AG09309 (cell line): ENCODE measurements at regions not wholly inside any gene's neighbourhood (a gene's known extent, or its start where the extent isn't known, plus 50 kb on each side); places are given as distances from the start of the nearest gene placed in this dataset.
A peak's percentile ranks its signal among the peaks of the same experiment; 100 is the strongest.

ENCODE experiments used
- DNase-seq: peaks from one replicate; pipeline ENCODE4 v3.0.0-alpha.2; 2010; ENCODE audit warnings: low read depth
- H3K4me3 ChIP-seq: 2 replicates; pipeline ENCODE4 v1.5.1; 2011; ENCODE audit warnings: mild to moderate bottlenecking, low read depth, low read length, moderate library complexity; ENCODE audit not compliant: control insufficient read depth
- TF ChIP-seq, protein P1 (sequence below): IDR thresholded peaks from 2 replicates; pipeline ENCODE4 v1.5.1; 2011; ENCODE audit warnings: mild to moderate bottlenecking, low read depth, low read length, inconsistent platforms; ENCODE audit not compliant: insufficient read depth, control insufficient read depth; ENCODE audit errors: missing control alignments

DNA sequence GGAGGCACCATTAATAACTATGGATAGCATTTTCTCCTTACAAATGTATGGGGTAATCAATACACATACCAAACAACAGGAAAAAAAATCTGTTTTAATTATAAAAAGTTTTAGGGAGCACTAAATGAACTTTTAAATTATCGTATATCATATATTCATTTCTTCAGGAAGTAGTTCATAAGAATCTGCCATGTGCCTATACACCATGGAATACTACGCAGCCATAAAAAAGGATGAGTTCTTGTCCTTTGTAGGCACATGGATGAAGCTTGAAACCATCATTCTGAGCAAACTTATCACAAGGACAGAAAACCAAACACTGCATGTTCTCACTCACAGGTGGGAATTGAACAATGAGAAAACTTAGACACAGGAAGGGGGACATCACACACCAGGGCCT lies 162.1 kb upstream of the RASA1 start:
- TF ChIP-seq, protein P1, sequence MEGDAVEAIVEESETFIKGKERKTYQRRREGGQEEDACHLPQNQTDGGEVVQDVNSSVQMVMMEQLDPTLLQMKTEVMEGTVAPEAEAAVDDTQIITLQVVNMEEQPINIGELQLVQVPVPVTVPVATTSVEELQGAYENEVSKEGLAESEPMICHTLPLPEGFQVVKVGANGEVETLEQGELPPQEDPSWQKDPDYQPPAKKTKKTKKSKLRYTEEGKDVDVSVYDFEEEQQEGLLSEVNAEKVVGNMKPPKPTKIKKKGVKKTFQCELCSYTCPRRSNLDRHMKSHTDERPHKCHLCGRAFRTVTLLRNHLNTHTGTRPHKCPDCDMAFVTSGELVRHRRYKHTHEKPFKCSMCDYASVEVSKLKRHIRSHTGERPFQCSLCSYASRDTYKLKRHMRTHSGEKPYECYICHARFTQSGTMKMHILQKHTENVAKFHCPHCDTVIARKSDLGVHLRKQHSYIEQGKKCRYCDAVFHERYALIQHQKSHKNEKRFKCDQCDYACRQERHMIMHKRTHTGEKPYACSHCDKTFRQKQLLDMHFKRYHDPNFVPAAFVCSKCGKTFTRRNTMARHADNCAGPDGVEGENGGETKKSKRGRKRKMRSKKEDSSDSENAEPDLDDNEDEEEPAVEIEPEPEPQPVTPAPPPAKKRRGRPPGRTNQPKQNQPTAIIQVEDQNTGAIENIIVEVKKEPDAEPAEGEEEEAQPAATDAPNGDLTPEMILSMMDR = no peak
- no peak overlapping the region for H3K4me3 ChIP-seq

DNA sequence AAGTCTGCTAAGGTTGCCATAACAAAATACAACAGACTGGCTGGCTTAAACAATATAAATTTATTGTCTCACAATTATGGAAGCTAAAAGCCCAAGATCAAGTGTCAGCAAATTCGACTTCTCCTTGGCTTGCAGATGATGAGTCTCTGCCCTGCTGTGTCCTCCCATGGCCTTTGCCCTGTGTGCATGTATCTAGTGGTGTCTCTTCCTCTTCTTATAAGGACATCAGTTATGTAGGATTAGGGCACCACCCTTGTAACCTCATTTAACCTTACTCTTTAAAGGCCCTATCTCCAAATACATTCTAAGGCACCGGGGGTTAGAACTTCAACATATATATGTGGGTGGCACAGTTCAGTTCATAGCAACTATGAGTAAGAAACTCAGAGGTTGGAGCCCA lies 157.9 kb upstream of the RASA1 start:
- no peak overlapping the region for H3K4me3 ChIP-seq
- TF ChIP-seq, protein P1 = no peak
- no peak for DNase-seq

More for the DNA sequence above, 162.1 kb upstream of the RASA1 start:
- no peak for DNase-seq

DNA sequence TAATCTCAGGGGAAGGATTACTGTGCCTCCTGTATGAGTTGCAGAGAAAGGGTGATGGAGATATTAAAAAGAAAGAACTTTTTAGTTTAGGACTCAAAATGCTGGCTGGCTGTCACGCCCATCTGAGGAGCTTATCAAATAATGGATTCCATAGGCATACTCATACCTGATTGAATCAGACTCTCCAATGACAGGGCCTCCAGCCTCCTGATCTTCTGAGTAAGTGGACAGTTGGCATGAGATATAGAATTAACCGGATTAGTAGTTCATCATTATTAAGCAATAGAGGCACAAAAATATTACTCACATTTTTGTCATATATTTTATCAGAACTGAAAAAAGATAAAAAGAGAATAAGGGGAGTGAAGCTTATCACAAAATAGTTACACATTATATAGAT lies 157.0 kb upstream of the RASA1 start:
- TF ChIP-seq, protein P1 = no peak
- DNase-seq = no peak
- no peak overlapping the region for H3K4me3 ChIP-seq

DNA sequence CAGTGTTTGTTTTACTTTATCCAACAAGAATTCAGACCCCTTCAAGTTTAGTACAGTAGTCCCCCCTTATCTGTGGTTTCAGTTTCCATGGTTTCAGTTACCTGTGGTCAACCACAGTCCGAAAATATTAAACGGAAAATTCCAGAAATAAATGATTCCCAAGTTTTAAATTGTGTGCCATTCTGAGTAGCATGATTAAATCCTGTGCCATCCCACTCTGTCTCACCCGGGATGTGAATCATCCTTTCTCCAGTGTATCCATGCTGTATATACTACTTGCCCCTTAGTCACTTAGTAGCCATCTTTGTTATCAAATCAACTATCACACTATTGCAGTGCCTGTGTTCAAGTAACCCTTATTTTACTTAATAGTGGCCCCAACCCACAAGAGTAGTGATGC lies 153.8 kb upstream of the RASA1 start:
- peak; percentile 51 for DNase-seq
- no peak overlapping the region for H3K4me3 ChIP-seq

DNA sequence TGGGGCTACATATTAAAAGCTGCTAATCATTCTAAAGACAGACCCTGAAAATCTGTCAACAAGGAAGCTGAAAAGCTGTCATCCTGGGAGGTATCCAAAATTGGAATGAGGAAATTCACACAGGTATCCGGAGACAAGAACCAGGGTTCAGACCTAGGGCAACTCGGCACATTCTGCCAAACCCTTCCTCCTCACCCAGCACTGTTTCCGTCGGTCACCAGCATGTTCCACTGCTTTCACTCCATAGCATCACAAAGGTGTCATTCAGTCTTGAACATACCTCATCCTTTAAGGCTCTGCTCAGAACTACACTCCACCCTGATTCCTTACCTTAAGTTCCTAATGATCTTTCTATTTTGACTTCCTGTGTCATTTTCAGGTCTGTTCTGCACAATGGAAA lies 153.1 kb upstream of the RASA1 start:
- no peak for DNase-seq
- no peak overlapping the region for H3K4me3 ChIP-seq
- TF ChIP-seq, protein P1 = no peak

More for the DNA sequence above, 153.8 kb upstream of the RASA1 start:
- TF ChIP-seq, protein P1 = no peak

DNA sequence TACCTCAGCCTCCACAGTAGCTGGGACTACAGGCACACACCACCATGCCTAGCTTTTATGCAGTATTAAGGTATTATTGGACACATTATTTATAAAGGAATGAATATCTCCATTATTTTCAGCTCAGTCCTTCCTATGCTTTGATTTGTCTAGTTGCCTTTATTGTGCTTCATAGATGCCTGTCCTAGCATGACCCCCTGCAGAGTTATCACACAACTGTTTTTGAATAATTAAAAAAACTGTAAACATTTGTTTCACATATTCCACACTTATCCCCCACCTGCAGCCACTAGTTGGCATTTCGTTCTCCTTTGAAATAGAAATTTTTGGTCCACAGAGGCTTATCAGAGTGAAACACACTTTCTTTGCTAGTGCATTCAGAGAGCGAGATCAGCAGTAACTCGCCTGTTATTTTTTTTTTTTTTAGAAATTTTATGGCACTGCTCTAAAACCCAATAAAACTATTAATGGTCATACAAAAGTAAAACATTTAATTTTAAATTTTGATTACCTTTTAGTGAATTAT lies 151.8 kb upstream of the RASA1 start:
- no peak overlapping the region for H3K4me3 ChIP-seq
- no peak for DNase-seq
- TF ChIP-seq, protein P1 = no peak
